Skeletal muscle tissue (tissue), 3 donors: ENCODE measurements at regions not wholly inside any gene's neighbourhood (a gene's known extent, or its start where the extent isn't known, plus 50 kb on each side); places are given as distances from the start of the nearest gene placed in this dataset.

Experiments
- H3K27ac ChIP-seq: one replicate; pipeline ENCODE4 v1.7.0; 2013; ENCODE audit warnings: mild to moderate bottlenecking, low read depth, low read length, inconsistent platforms
- H3K27me3 ChIP-seq, 3 donors: one replicate each; pipeline ENCODE4 v1.7.0; 2013; ENCODE audit warnings: low read length in 3 of 3; ENCODE audit not compliant: control insufficient read depth in 3 of 3, insufficient read depth in 3 of 3
- H3K36me3 ChIP-seq, 3 donors: one replicate each; pipeline ENCODE4 v1.7.0; 2013; ENCODE audit warnings: low read length in 3 of 3; ENCODE audit not compliant: control insufficient read depth in 3 of 3, insufficient read depth in 3 of 3
- H3K4me1 ChIP-seq, 3 donors: one replicate each; pipeline ENCODE4 v1.7.0; 2013; ENCODE audit warnings: low read length in 3 of 3, mild to moderate bottlenecking in 3 of 3; ENCODE audit not compliant: control insufficient read depth in 3 of 3, insufficient read depth in 3 of 3
- H3K4me3 ChIP-seq, 3 donors: one replicate each; pipeline ENCODE4 v1.7.0; 2013; ENCODE audit warnings: low read length in 3 of 3
- H3K9ac ChIP-seq, 3 donors: one replicate each; pipeline ENCODE4 v1.7.0; 2013; ENCODE audit warnings: low read length in 3 of 3, mild to moderate bottlenecking in 3 of 3, moderate library complexity in 2 of 3, low read depth in 1 of 3
- H3K9me3 ChIP-seq, 3 donors: one replicate each; pipeline ENCODE4 v1.7.0; 2013; ENCODE audit warnings: low read length in 3 of 3; ENCODE audit not compliant: control insufficient read depth in 3 of 3
- donor health status: Osteomylitis.

GRCh38 chr3:41095702-41096101, 103.6 kb upstream of the CTNNB1 start:
- Histone ChIP-seq H3K4me1 (no peaks in the 10 kb centered on the region), H3K4me3 (no peak overlapping the region), H3K9ac (no peak overlapping the region), H3K27ac (no peak overlapping the region), H3K9me3 (no peaks in the 10 kb centered on the region), H3K27me3 (no peaks in the 10 kb centered on the region), H3K36me3 (no peaks in the 10 kb centered on the region)

DNA sequence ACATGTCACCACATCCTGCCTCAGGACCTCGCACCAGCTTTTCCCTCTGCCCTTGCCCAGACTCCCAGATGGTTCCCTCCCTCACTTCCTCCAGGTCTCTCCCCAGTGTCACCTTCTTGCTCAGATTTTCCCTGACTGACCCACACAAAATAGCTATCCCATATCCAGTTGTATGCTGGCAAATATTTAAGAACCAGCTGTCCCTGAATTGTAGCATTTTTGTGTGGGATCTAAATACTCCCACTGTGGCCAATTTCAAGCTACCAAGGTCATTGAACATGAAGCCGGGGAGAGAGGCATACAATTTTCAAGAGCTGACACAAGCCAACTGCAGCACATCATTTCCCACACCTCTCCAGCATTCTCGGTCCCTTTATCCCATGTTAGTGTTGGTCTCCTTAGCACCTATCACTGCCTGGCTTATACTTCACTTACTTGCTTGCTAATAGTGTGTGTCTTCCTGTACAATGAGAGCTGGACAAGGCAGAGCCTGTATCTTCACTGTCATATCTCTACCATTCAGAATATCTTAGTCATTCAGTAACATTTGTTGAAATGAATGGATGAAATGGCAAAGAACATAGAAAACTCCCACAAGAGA, 101.3 kb upstream of the CTNNB1 start:
- no peaks in the 10 kb centered on the region for H3K36me3 ChIP-seq
- no peak overlapping the region for H3K4me3 ChIP-seq
- no peaks in the 10 kb centered on the region for H3K27me3 ChIP-seq
- no peaks in the 10 kb centered on the region for H3K9me3 ChIP-seq
- no peak overlapping the region for H3K27ac ChIP-seq
- H3K4me1 ChIP-seq: peaks cover 0 to 3% (median 0%) of the 10 kb centered on the region in 3 donors
- H3K9ac ChIP-seq: no peak overlapping the region

- Histone ChIP-seq H3K27me3 (no peaks in the 10 kb centered on the region), H3K9me3 (no peaks in the 10 kb centered on the region), H3K4me1 (peaks cover 0 to 3% (median 0%) of the 10 kb centered on the region in 3 donors), H3K36me3 (no peaks in the 10 kb centered on the region), H3K4me3 (no peak overlapping the region), H3K27ac (no peak overlapping the region), H3K9ac (no peak overlapping the region)
Observed at GRCh38 chr3:41101231-41101630, 98.1 kb upstream of the CTNNB1 start.

- no peak overlapping the region for H3K27ac ChIP-seq
Observed at GRCh38 chr3:41102053-41102556, 97.2 kb upstream of the CTNNB1 start.

GRCh38 chr3:41102750-41103149, 96.6 kb upstream of the CTNNB1 start:
- no peak overlapping the region for H3K27ac ChIP-seq
- no peaks in the 10 kb centered on the region for H3K27me3 ChIP-seq
- no peak overlapping the region for H3K4me3 ChIP-seq
- no peaks in the 10 kb centered on the region for H3K36me3 ChIP-seq
- no peaks in the 10 kb centered on the region for H3K9me3 ChIP-seq
- H3K9ac ChIP-seq: no peak overlapping the region
- peaks cover 0 to 3% (median 0%) of the 10 kb centered on the region in 3 donors for H3K4me1 ChIP-seq

More at GRCh38 chr3:41102053-41102556, 97.2 kb upstream of the CTNNB1 start:
- no peaks in the 10 kb centered on the region for H3K36me3 ChIP-seq
- H3K4me3 ChIP-seq: no peak overlapping the region
- no peaks in the 10 kb centered on the region for H3K27me3 ChIP-seq
- H3K9me3 ChIP-seq: no peaks in the 10 kb centered on the region
- H3K4me1 ChIP-seq: peaks cover 0 to 3% (median 0%) of the 10 kb centered on the region in 3 donors
- H3K9ac ChIP-seq: no peak overlapping the region

- Histone ChIP-seq H3K27ac (no peak overlapping the region), H3K27me3 (no peaks in the 10 kb centered on the region), H3K4me1 (peaks cover 0 to 3% (median 0%) of the 10 kb centered on the region in 3 donors), H3K4me3 (no peak overlapping the region), H3K36me3 (no peaks in the 10 kb centered on the region), H3K9me3 (no peaks in the 10 kb centered on the region), H3K9ac (no peak overlapping the region)
Observed at GRCh38 chr3:41103200-41103599, 96.1 kb upstream of the CTNNB1 start.

DNA sequence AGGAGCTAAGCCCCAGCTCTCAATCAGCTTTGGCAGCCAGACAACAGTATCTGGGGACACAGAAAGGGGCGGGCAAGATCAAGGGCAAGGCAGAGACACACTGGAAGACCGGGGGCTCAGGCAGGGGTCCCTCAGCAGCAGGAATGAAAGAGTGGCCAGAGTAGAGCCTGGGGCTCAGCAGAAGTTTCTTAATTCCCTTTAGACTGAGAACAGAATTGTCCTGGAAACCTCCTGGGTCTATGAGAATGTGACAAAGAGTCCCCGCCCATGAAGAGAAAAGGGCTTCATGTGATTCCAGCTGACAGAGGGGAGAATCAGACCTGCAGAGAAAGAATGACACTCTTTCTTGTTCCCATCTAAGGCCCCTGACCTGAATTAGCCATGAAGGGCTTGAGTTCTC, 95.2 kb upstream of the CTNNB1 start:
- H3K27ac ChIP-seq: no peak overlapping the region
- no peaks in the 10 kb centered on the region for H3K36me3 ChIP-seq
- H3K27me3 ChIP-seq: peaks cover 0 to under 1% (median 0%) of the 10 kb centered on the region in 3 donors
- no peak overlapping the region for H3K9ac ChIP-seq
- peaks cover 0 to 3% (median 0%) of the 10 kb centered on the region in 3 donors for H3K4me1 ChIP-seq
- H3K9me3 ChIP-seq: no peaks in the 10 kb centered on the region
- no peak overlapping the region for H3K4me3 ChIP-seq

GRCh38 chr3:41106691-41107090, 92.6 kb upstream of the CTNNB1 start:
- H3K27ac ChIP-seq: no peak overlapping the region
- H3K36me3 ChIP-seq: no peaks in the 10 kb centered on the region
- H3K9me3 ChIP-seq: no peaks in the 10 kb centered on the region
- H3K4me1 ChIP-seq: peaks cover 0 to 3% (median 0%) of the 10 kb centered on the region in 3 donors
- no peak overlapping the region for H3K4me3 ChIP-seq
- H3K9ac ChIP-seq: no peak overlapping the region
- H3K27me3 ChIP-seq: peaks cover 0 to 6% (median 0%) of the 10 kb centered on the region in 3 donors

GRCh38 chr3:41111011-41111410, 88.3 kb upstream of the CTNNB1 start:
- Histone ChIP-seq H3K9ac (no peak overlapping the region), H3K9me3 (no peaks in the 10 kb centered on the region), H3K27ac (no peak overlapping the region), H3K36me3 (no peaks in the 10 kb centered on the region), H3K4me1 (no peaks in the 10 kb centered on the region), H3K4me3 (no peak overlapping the region), H3K27me3 (peaks cover 0 to 6% (median 0%) of the 10 kb centered on the region in 3 donors)

DNA sequence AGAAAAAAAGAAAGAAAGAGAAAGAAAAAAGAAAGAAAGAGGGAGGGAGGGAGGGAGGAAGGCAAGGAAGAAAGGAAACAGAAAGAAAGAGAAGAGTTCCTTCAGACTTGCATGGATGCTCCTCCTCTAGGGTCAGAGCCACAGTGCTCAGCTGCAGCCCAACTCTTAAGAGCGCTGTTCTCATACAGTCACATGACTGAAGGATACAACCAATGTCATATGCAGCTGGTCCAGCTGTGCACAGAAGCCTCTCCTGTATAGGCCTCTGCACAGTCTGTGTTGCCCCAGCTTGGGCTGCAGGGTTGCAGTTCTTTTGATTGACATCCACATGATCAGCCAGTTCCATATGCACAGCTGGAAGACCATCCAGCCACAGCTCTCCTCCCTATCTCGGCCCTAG, 86.8 kb upstream of the CTNNB1 start:
- Histone ChIP-seq H3K4me3 (no peak overlapping the region), H3K36me3 (no peaks in the 10 kb centered on the region), H3K9me3 (no peaks in the 10 kb centered on the region), H3K4me1 (peaks cover 0 to 5% (median 3%) of the 10 kb centered on the region in 3 donors), H3K9ac (no peak overlapping the region), H3K27me3 (peaks cover 0 to 6% (median 0%) of the 10 kb centered on the region in 3 donors), H3K27ac (no peak overlapping the region)
